ENCODE measurements at regions not wholly inside any gene's neighbourhood (a gene's known extent, or its start where the extent isn't known, plus 50 kb on each side); places are given as distances from the start of the nearest gene placed in this dataset.
"Not testable (repeated sequence)": the region's sequence is repeated elsewhere in the genome, so short reads cannot be mapped to it uniquely, and the experiment has no call there.

GRCh38 chr1:229169399-229169798 is 101.5 kb upstream of the RAB4A start:
- peaks cover 6% of the 10 kb centered on the region for H3K4me1 Mint-ChIP-seq
- no peak overlapping the region for H3K4me3 Mint-ChIP-seq
- peaks cover 4% of the 10 kb centered on the region for H3K27me3 Mint-ChIP-seq
- no peaks in the 10 kb centered on the region for H3K36me3 Mint-ChIP-seq
- H3K9me3 Mint-ChIP-seq: no peaks in the 10 kb centered on the region
- no peak for DNase-seq
- no peak overlapping the region for H3K27ac Mint-ChIP-seq

- Mint-ChIP-seq H3K4me1 (peaks cover 2% of the 10 kb centered on the region), H3K9me3 (no peaks in the 10 kb centered on the region), H3K36me3 (no peaks in the 10 kb centered on the region), H3K4me3 (no peak overlapping the region), H3K27ac (no peak overlapping the region), H3K27me3 (no peaks in the 10 kb centered on the region)
- no peak for DNase-seq
These were observed 100.6 kb upstream of the RAB4A start for GRCh38 chr1:229170274-229170673.

- H3K27ac Mint-ChIP-seq: no peak overlapping the region
- H3K9me3 Mint-ChIP-seq: no peaks in the 10 kb centered on the region
- no peaks in the 10 kb centered on the region for H3K27me3 Mint-ChIP-seq
- no peak overlapping the region for H3K4me3 Mint-ChIP-seq
- DNase-seq: no peak
- no peaks in the 10 kb centered on the region for H3K4me1 Mint-ChIP-seq
- no peaks in the 10 kb centered on the region for H3K36me3 Mint-ChIP-seq
These were observed 100.0 kb upstream of the RAB4A start for GRCh38 chr1:229170778-229171505.

GRCh38 chr1:229171934-229172333 is 99.0 kb upstream of the RAB4A start:
- Mint-ChIP-seq H3K9me3 (no peaks in the 10 kb centered on the region), H3K27ac (no peak overlapping the region), H3K36me3 (no peaks in the 10 kb centered on the region), H3K4me1 (no peaks in the 10 kb centered on the region), H3K4me3 (no peak overlapping the region), H3K27me3 (no peaks in the 10 kb centered on the region)
- DNase-seq: no peak

GRCh38 chr1:229173491-229174476 is 97.1 kb upstream of the RAB4A start:
- H3K9me3 Mint-ChIP-seq, H3K27ac Mint-ChIP-seq: not testable (repeated sequence)

GRCh38 chr1:229175297-229175696 is 95.6 kb upstream of the RAB4A start:
- not testable (repeated sequence) for H3K4me1 Mint-ChIP-seq, H3K36me3 Mint-ChIP-seq, DNase-seq, H3K4me3 Mint-ChIP-seq, H3K9me3 Mint-ChIP-seq, H3K27ac Mint-ChIP-seq, H3K27me3 Mint-ChIP-seq

More at GRCh38 chr1:229173491-229174476, 97.1 kb upstream of the RAB4A start:
- not testable (repeated sequence) for H3K4me3 Mint-ChIP-seq, H3K36me3 Mint-ChIP-seq, H3K27me3 Mint-ChIP-seq, DNase-seq, H3K4me1 Mint-ChIP-seq

GRCh38 chr1:229176457-229176856 is 94.5 kb upstream of the RAB4A start:
- not testable (repeated sequence) for H3K27ac Mint-ChIP-seq, H3K4me3 Mint-ChIP-seq

GRCh38 chr1:229180161-229180560 is 90.8 kb upstream of the RAB4A start:
- DNase-seq: no peak
- no peaks in the 10 kb centered on the region for H3K9me3 Mint-ChIP-seq
- no peak overlapping the region for H3K27ac Mint-ChIP-seq
- no peak overlapping the region for H3K4me3 Mint-ChIP-seq
- H3K27me3 Mint-ChIP-seq: no peaks in the 10 kb centered on the region
- no peaks in the 10 kb centered on the region for H3K4me1 Mint-ChIP-seq
- H3K36me3 Mint-ChIP-seq: no peaks in the 10 kb centered on the region

More at GRCh38 chr1:229176457-229176856, 94.5 kb upstream of the RAB4A start:
- not testable (repeated sequence) for H3K4me1 Mint-ChIP-seq, H3K36me3 Mint-ChIP-seq, DNase-seq, H3K27me3 Mint-ChIP-seq, H3K9me3 Mint-ChIP-seq

GRCh38 chr1:229181419-229181818 is 89.5 kb upstream of the RAB4A start:
- H3K27ac Mint-ChIP-seq: no peak overlapping the region
- H3K36me3 Mint-ChIP-seq: no peaks in the 10 kb centered on the region
- no peak for DNase-seq
- H3K9me3 Mint-ChIP-seq: no peaks in the 10 kb centered on the region
- H3K4me1 Mint-ChIP-seq: peaks cover 4% of the 10 kb centered on the region
- H3K4me3 Mint-ChIP-seq: no peak overlapping the region
- H3K27me3 Mint-ChIP-seq: no peaks in the 10 kb centered on the region

GRCh38 chr1:229183588-229183987 is 87.3 kb upstream of the RAB4A start:
- H3K36me3 Mint-ChIP-seq: no peaks in the 10 kb centered on the region
- no peak overlapping the region for H3K27ac Mint-ChIP-seq
- H3K4me3 Mint-ChIP-seq: no peak overlapping the region
- peaks cover 9% of the 10 kb centered on the region for H3K4me1 Mint-ChIP-seq
- no peaks in the 10 kb centered on the region for H3K9me3 Mint-ChIP-seq
- DNase-seq: no peak
- H3K27me3 Mint-ChIP-seq: no peaks in the 10 kb centered on the region

GRCh38 chr1:229184066-229184465 is 86.8 kb upstream of the RAB4A start:
- Mint-ChIP-seq H3K4me1 (peaks cover 9% of the 10 kb centered on the region), H3K9me3 (no peaks in the 10 kb centered on the region), H3K36me3 (no peaks in the 10 kb centered on the region), H3K27me3 (no peaks in the 10 kb centered on the region), H3K27ac (no peak overlapping the region), H3K4me3 (no peak overlapping the region)
- DNase-seq: no peak

GRCh38 chr1:229185963-229186362 is 84.9 kb upstream of the RAB4A start:
- Mint-ChIP-seq H3K4me3 (no peak overlapping the region), H3K27me3 (no peaks in the 10 kb centered on the region), H3K9me3 (no peaks in the 10 kb centered on the region), H3K4me1 (peaks cover 12% of the 10 kb centered on the region), H3K27ac (no peak overlapping the region), H3K36me3 (no peaks in the 10 kb centered on the region)
- no peak for DNase-seq

GRCh38 chr1:229186373-229187056 is 84.4 kb upstream of the RAB4A start:
- H3K4me1 Mint-ChIP-seq: peaks cover 13% of the 10 kb centered on the region

GRCh38 chr1:229190057-229190575 is 80.8 kb upstream of the RAB4A start:
- H3K36me3 Mint-ChIP-seq: no peaks in the 10 kb centered on the region
- H3K27me3 Mint-ChIP-seq: no peaks in the 10 kb centered on the region
- no peak for DNase-seq
- H3K27ac Mint-ChIP-seq: no peak overlapping the region
- H3K4me3 Mint-ChIP-seq: no peak overlapping the region
- H3K4me1 Mint-ChIP-seq: peaks cover 18% of the 10 kb centered on the region
- no peaks in the 10 kb centered on the region for H3K9me3 Mint-ChIP-seq

More at GRCh38 chr1:229186373-229187056, 84.4 kb upstream of the RAB4A start:
- Mint-ChIP-seq H3K36me3 (no peaks in the 10 kb centered on the region), H3K27me3 (no peaks in the 10 kb centered on the region), H3K9me3 (no peaks in the 10 kb centered on the region), H3K4me3 (no peak overlapping the region), H3K27ac (peak overlapping the region; percentile 18)
- peak; percentile 16 for DNase-seq

Data from activated naive CD8-positive, alpha-beta T cell treated with anti-CD3 and anti-CD28 coated beads for 36 hours (primary cell).